PC-9 (cell line): ENCODE measurements at regions not wholly inside any gene's neighbourhood (a gene's known extent, or its start where the extent isn't known, plus 50 kb on each side); places are given as distances from the start of the nearest gene placed in this dataset.
"Not testable (repeated sequence)": the region's sequence is repeated elsewhere in the genome, so short reads cannot be mapped to it uniquely, and the experiment has no call there.

Source experiments
- BruUV-seq: library from RNA; stranded (reverse); fragments of 400-500 nt; replicated peaks from 2 replicates; lab custom pipeline; 2021; lab: Mats Ljungman, UMichigan
- CTCF ChIA-PET: fragments of 300-600 bp; sonication (Branson Sonifier 250); formaldehyde crosslinking; loops from one replicate; lab custom pipeline; 2022; ENCODE audit warnings: antibody characterized with exemption; lab: Charles Lee
- POLR2A ChIA-PET: fragments of 300-600 bp; sonication (Branson Sonifier 250); formaldehyde crosslinking; loops from one replicate; lab custom pipeline; 2022; ENCODE audit warnings: antibody characterized with exemption; ENCODE audit not compliant: unreplicated experiment; lab: Charles Lee
- DNase-seq, 2 experiments: peaks; one replicate each; pipeline versions ENCODE4 v3.0.0 to v3.0.0-alpha.2; 2015 to 2022; ENCODE audit warnings: mixed read lengths in 1 of 2
- H2AFZ ChIP-seq: fragments of 200-600 bp; sonication (generic); 2 replicates; pipeline ENCODE4 v1.8.1; 2017; ENCODE audit warnings: antibody characterized with exemption
- H3F3A ChIP-seq: fragments of 200-600 bp; sonication (generic); 2 replicates; pipeline ENCODE4 v1.8.1; 2017; ENCODE audit warnings: antibody characterized with exemption, mild to moderate bottlenecking, low read depth; ENCODE audit not compliant: insufficient read depth
- H3K27ac ChIP-seq: fragments of 200-600 bp; sonication (generic); 2 replicates; pipeline ENCODE4 v1.6.1; 2016; ENCODE audit warnings: mixed run types
- H3K27me3 ChIP-seq: fragments of 200-600 bp; sonication (generic); 2 replicates; pipeline ENCODE4 v1.6.1; 2016; ENCODE audit warnings: low read depth, mixed run types; ENCODE audit not compliant: insufficient read depth
- H3K36me3 ChIP-seq: fragments of 200-600 bp; sonication (generic); 2 replicates; pipeline ENCODE4 v1.6.1; 2016; ENCODE audit warnings: low read depth, mixed run types
- H3K4me1 ChIP-seq: fragments of 200-600 bp; sonication (generic); replicated peaks from 2 replicates; pipeline ENCODE4 v1.6.1; 2016; ENCODE audit warnings: mixed run types; ENCODE audit not compliant: insufficient read depth
- H3K4me2 ChIP-seq: fragments of 200-600 bp; sonication (generic); 2 replicates; pipeline ENCODE4 v1.6.1; 2017; ENCODE audit warnings: mixed run types
- H3K4me3 ChIP-seq: fragments of 200-600 bp; sonication (generic); 2 replicates; pipeline ENCODE4 v1.6.1; 2016; ENCODE audit warnings: mixed run types
- H3K79me2 ChIP-seq: fragments of 200-600 bp; sonication (generic); 2 replicates; pipeline ENCODE4 v1.6.1; 2017; ENCODE audit warnings: low read depth, mixed run types
- H3K9me2 ChIP-seq: fragments of 200-600 bp; sonication (generic); 2 replicates; pipeline ENCODE4 v1.8.1; 2017; ENCODE audit warnings: mild to moderate bottlenecking; ENCODE audit not compliant: insufficient read depth
- H3K9me3 ChIP-seq: fragments of 200-600 bp; sonication (generic); 2 replicates; pipeline ENCODE4 v1.8.1; 2016; ENCODE audit warnings: low read depth; ENCODE audit not compliant: insufficient read depth
- H4K20me1 ChIP-seq: fragments of 200-600 bp; sonication (generic); 2 replicates; pipeline ENCODE4 v1.8.1; 2017; ENCODE audit not compliant: insufficient read depth
- CTCF ChIP-seq: fragments of 200-600 bp; sonication (generic); conservative IDR thresholded peaks from 2 replicates; pipeline ENCODE4 v1.6.1; 2017; ENCODE audit warnings: mixed run types, antibody characterized with exemption, mild to moderate bottlenecking, moderate library complexity
- EZH2 ChIP-seq: fragments of 200-600 bp; sonication (generic); IDR thresholded peaks from 2 replicates; pipeline ENCODE4 v1.8.0; 2017; ENCODE audit warnings: antibody characterized with exemption, low read depth
- intact Hi-C: fragments of 100-400 bp; cut with micrococcal nuclease; formaldehyde crosslinking; loops from one replicate; pipeline ENCODE4 v1.10.0; 2022; ENCODE audit not compliant: unreplicated experiment

- Histone ChIP-seq H3K4me2 (no peak overlapping the region), H3K9me3 (no peaks in the 10 kb centered on the region), H3F3A (no peaks in the 10 kb centered on the region), H3K27me3 (no peaks in the 10 kb centered on the region), H3K27ac (no peak overlapping the region), H4K20me1 (no peaks in the 10 kb centered on the region), H3K79me2 (no peaks in the 10 kb centered on the region), H3K9me2 (no peaks in the 10 kb centered on the region), H2AFZ (no peak overlapping the region), H3K36me3 (no peaks in the 10 kb centered on the region), H3K4me3 (no peak overlapping the region), H3K4me1 (peaks cover 10% of the 10 kb centered on the region; the same call in 1 of the 2 replicates)
- ChIA-PET POLR2A (no interaction called here), CTCF (no interaction called here)
- TF ChIP-seq EZH2: no peak
- no peak for TF ChIP-seq CTCF
- intact Hi-C loops: no loop called here
- DNase-seq: no peak
- BruUV-seq: no TSS peak
Measured at GRCh38 chr1:30519201-30519763, 204.1 kb downstream of the MATN1 start.

GRCh38 chr1:30518696-30519095, 204.7 kb downstream of the MATN1 start:
- no TSS peak for BruUV-seq
- Histone ChIP-seq H3K9me3 (no peaks in the 10 kb centered on the region), H3K79me2 (no peaks in the 10 kb centered on the region), H3K27me3 (no peaks in the 10 kb centered on the region), H2AFZ (no peak overlapping the region), H3K36me3 (no peaks in the 10 kb centered on the region), H4K20me1 (no peaks in the 10 kb centered on the region), H3F3A (no peaks in the 10 kb centered on the region), H3K4me3 (no peak overlapping the region), H3K4me2 (no peak overlapping the region), H3K27ac (no peak overlapping the region), H3K4me1 (peaks cover 10% of the 10 kb centered on the region; the same call in 1 of the 2 replicates), H3K9me2 (no peaks in the 10 kb centered on the region)
- TF ChIP-seq EZH2 (no peak), CTCF (no peak)
- no peak for DNase-seq
- ChIA-PET CTCF (no interaction called here), POLR2A (no interaction called here)
- intact Hi-C loops: no loop called here

- ChIA-PET POLR2A (no interaction called here), CTCF (no interaction called here)
- TF ChIP-seq CTCF (no peak), EZH2 (no peak)
- no peaks in the 10 kb centered on the region for H3F3A ChIP-seq
- no peaks in the 10 kb centered on the region for H3K9me2 ChIP-seq
- no peak for DNase-seq
- H3K36me3 ChIP-seq: no peaks in the 10 kb centered on the region
- H3K4me2 ChIP-seq: no peak overlapping the region
- H3K27me3 ChIP-seq: no peaks in the 10 kb centered on the region
- no peak overlapping the region for H3K4me3 ChIP-seq
- no peaks in the 10 kb centered on the region for H3K79me2 ChIP-seq
- no TSS peak for BruUV-seq
- intact Hi-C loops: no loop called here
- no peak overlapping the region for H3K27ac ChIP-seq
- H3K9me3 ChIP-seq: no peaks in the 10 kb centered on the region
- peaks cover 6% of the 10 kb centered on the region; the same call in 1 of the 2 replicates for H3K4me1 ChIP-seq
- no peaks in the 10 kb centered on the region for H4K20me1 ChIP-seq
- H2AFZ ChIP-seq: no peak overlapping the region
Measured at GRCh38 chr1:30518186-30518585, 205.2 kb downstream of the MATN1 start.

- BruUV-seq, CTCF ChIA-PET: not testable (repeated sequence)
Measured at GRCh38 chr1:30517666-30518065, 205.7 kb downstream of the MATN1 start.

GRCh38 chr1:30517241-30517640, 206.1 kb downstream of the MATN1 start:
- POLR2A ChIA-PET, intact Hi-C loops: not testable (repeated sequence)

More at GRCh38 chr1:30517666-30518065, 205.7 kb downstream of the MATN1 start:
- H3K27me3 ChIP-seq, H3K79me2 ChIP-seq, H3K9me3 ChIP-seq, H2AFZ ChIP-seq, H3K9me2 ChIP-seq, DNase-seq, H4K20me1 ChIP-seq, intact Hi-C loops, H3K36me3 ChIP-seq, H3K4me1 ChIP-seq, H3K4me3 ChIP-seq, H3K27ac ChIP-seq, H3K4me2 ChIP-seq, H3F3A ChIP-seq, POLR2A ChIA-PET: not testable (repeated sequence)

More at GRCh38 chr1:30517241-30517640, 206.1 kb downstream of the MATN1 start:
- H3K4me1 ChIP-seq, H3K79me2 ChIP-seq, H4K20me1 ChIP-seq, H3F3A ChIP-seq, H3K9me2 ChIP-seq, H3K4me2 ChIP-seq, H3K27me3 ChIP-seq, H3K9me3 ChIP-seq, BruUV-seq, DNase-seq, H3K36me3 ChIP-seq, H2AFZ ChIP-seq, H3K27ac ChIP-seq, CTCF ChIA-PET, H3K4me3 ChIP-seq: not testable (repeated sequence)
